ENCODE measurements at regions not wholly inside any gene's neighbourhood (a gene's known extent, or its start where the extent isn't known, plus 50 kb on each side); places are given as distances from the start of the nearest gene placed in this dataset.
"Not testable (repeated sequence)": the region's sequence is repeated elsewhere in the genome, so short reads cannot be mapped to it uniquely, and the experiment has no call there.

- no peaks in the 10 kb centered on the region for H3K36me3 ChIP-seq (ENCODE audit: insufficient read depth, low read length, poor library complexity, severe bottlenecking)
- ChIA-PET CTCF (no interaction called here), POLR2A (ENCODE audit: low non-redundant PET) (no interaction called here)
- H3K4me1 ChIP-seq (ENCODE audit: insufficient read depth, low read length, poor library complexity, severe bottlenecking), result no peaks in the 10 kb centered on the region
- no TSS peak for BruUV-seq (replicated peaks)
- TF ChIP-seq, protein P1, sequence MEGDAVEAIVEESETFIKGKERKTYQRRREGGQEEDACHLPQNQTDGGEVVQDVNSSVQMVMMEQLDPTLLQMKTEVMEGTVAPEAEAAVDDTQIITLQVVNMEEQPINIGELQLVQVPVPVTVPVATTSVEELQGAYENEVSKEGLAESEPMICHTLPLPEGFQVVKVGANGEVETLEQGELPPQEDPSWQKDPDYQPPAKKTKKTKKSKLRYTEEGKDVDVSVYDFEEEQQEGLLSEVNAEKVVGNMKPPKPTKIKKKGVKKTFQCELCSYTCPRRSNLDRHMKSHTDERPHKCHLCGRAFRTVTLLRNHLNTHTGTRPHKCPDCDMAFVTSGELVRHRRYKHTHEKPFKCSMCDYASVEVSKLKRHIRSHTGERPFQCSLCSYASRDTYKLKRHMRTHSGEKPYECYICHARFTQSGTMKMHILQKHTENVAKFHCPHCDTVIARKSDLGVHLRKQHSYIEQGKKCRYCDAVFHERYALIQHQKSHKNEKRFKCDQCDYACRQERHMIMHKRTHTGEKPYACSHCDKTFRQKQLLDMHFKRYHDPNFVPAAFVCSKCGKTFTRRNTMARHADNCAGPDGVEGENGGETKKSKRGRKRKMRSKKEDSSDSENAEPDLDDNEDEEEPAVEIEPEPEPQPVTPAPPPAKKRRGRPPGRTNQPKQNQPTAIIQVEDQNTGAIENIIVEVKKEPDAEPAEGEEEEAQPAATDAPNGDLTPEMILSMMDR (conservative IDR thresholded peaks at IDR 0.05; ENCODE audit: low read depth, low read length), result no peak
- no peak for TF ChIP-seq EZH2 (IDR thresholded peaks at IDR 0.05; ENCODE audit: borderline replicate concordance, low read depth, low read length, poor library complexity, severe bottlenecking)
- H3K4me3 ChIP-seq (ENCODE audit: low read depth, low read length, poor library complexity, severe bottlenecking), result no peak overlapping the region
- no peaks in the 10 kb centered on the region for H3K27me3 ChIP-seq (replicated peaks; ENCODE audit: insufficient read depth, low read depth, low read length, poor library complexity)
- H3K27ac ChIP-seq (ENCODE audit: low read depth, low read length, poor library complexity, severe bottlenecking), result no peak overlapping the region
- intact Hi-C loops (cut with micrococcal nuclease; ENCODE audit: unreplicated experiment), result no loop called here
- no peak for DNase-seq (ENCODE audit: low spot score)
- no peaks in the 10 kb centered on the region for H3K9me3 ChIP-seq (ENCODE audit: low read depth, low read length, poor library complexity, severe bottlenecking)
These were observed 166.1 kb upstream of the WDFY3 start for GRCh38 chr4:85132570-85132969.

- DNase-seq (ENCODE audit: low spot score); BruUV-seq (replicated peaks); CTCF ChIA-PET; H3K27ac ChIP-seq (ENCODE audit: low read depth, low read length, poor library complexity, severe bottlenecking); POLR2A ChIA-PET (ENCODE audit: low non-redundant PET); H3K9me3 ChIP-seq (ENCODE audit: low read depth, low read length, poor library complexity, severe bottlenecking); H3K4me1 ChIP-seq (ENCODE audit: insufficient read depth, low read length, poor library complexity, severe bottlenecking); H3K4me3 ChIP-seq (ENCODE audit: low read depth, low read length, poor library complexity, severe bottlenecking); H3K36me3 ChIP-seq (ENCODE audit: insufficient read depth, low read length, poor library complexity, severe bottlenecking); H3K27me3 ChIP-seq (replicated peaks; ENCODE audit: insufficient read depth, low read depth, low read length, poor library complexity): not testable (repeated sequence)
- intact Hi-C loops (cut with micrococcal nuclease; ENCODE audit: unreplicated experiment), result loop anchor here (10.0 kb wide), 1 partner anchor 825 kb away; no protein-coding TSS in a partner anchor
These were observed 173.3 kb upstream of the WDFY3 start for GRCh38 chr4:85139749-85140148.

GRCh38 chr4:85142451-85142850, 176.0 kb upstream of the WDFY3 start:
- POLR2A ChIA-PET (ENCODE audit: low non-redundant PET), result no interaction called here
- H3K36me3 ChIP-seq (ENCODE audit: insufficient read depth, low read length, poor library complexity, severe bottlenecking), result no peaks in the 10 kb centered on the region
- no peaks in the 10 kb centered on the region for H3K9me3 ChIP-seq (ENCODE audit: low read depth, low read length, poor library complexity, severe bottlenecking)
- no peak overlapping the region for H3K27ac ChIP-seq (ENCODE audit: low read depth, low read length, poor library complexity, severe bottlenecking)
- no TSS peak for BruUV-seq (replicated peaks)
- H3K4me1 ChIP-seq (ENCODE audit: insufficient read depth, low read length, poor library complexity, severe bottlenecking), result no peaks in the 10 kb centered on the region
- intact Hi-C loops (cut with micrococcal nuclease; ENCODE audit: unreplicated experiment), result loop anchor here (10.0 kb wide), 1 partner anchor 822 kb away; no protein-coding TSS in a partner anchor
- no peak for DNase-seq (ENCODE audit: low spot score)
- H3K27me3 ChIP-seq (replicated peaks; ENCODE audit: insufficient read depth, low read depth, low read length, poor library complexity), result no peaks in the 10 kb centered on the region
- TF ChIP-seq, protein P1 (conservative IDR thresholded peaks at IDR 0.05; ENCODE audit: low read depth, low read length), result no peak
- TF ChIP-seq EZH2 (IDR thresholded peaks at IDR 0.05; ENCODE audit: borderline replicate concordance, low read depth, low read length, poor library complexity, severe bottlenecking), result no peak
- CTCF ChIA-PET, result no interaction called here
- H3K4me3 ChIP-seq (ENCODE audit: low read depth, low read length, poor library complexity, severe bottlenecking), result no peak overlapping the region

- intact Hi-C loops (cut with micrococcal nuclease; ENCODE audit: unreplicated experiment), result loop anchor here (2.0 to 10.0 kb wide), 3 partner anchors 223 to 817 kb away; no protein-coding TSS in a partner anchor
- no TSS peak for BruUV-seq (replicated peaks)
- H3K4me1 ChIP-seq (ENCODE audit: insufficient read depth, low read length, poor library complexity, severe bottlenecking), result no peaks in the 10 kb centered on the region
- peak; percentile 62 for DNase-seq (ENCODE audit: low spot score)
- TF ChIP-seq EZH2 (IDR thresholded peaks at IDR 0.05; ENCODE audit: borderline replicate concordance, low read depth, low read length, poor library complexity, severe bottlenecking), result no peak
- TF ChIP-seq, protein P1 (conservative IDR thresholded peaks at IDR 0.05; ENCODE audit: low read depth, low read length), result peak; percentile 54
- no peak overlapping the region for H3K27ac ChIP-seq (ENCODE audit: low read depth, low read length, poor library complexity, severe bottlenecking)
- no peak overlapping the region for H3K4me3 ChIP-seq (ENCODE audit: low read depth, low read length, poor library complexity, severe bottlenecking)
- H3K27me3 ChIP-seq (replicated peaks; ENCODE audit: insufficient read depth, low read depth, low read length, poor library complexity), result no peaks in the 10 kb centered on the region
- ChIA-PET CTCF (no interaction called here), POLR2A (ENCODE audit: low non-redundant PET) (no interaction called here)
- no peaks in the 10 kb centered on the region for H3K36me3 ChIP-seq (ENCODE audit: insufficient read depth, low read length, poor library complexity, severe bottlenecking)
- H3K9me3 ChIP-seq (ENCODE audit: low read depth, low read length, poor library complexity, severe bottlenecking), result no peaks in the 10 kb centered on the region
These were observed 181.1 kb upstream of the WDFY3 start for GRCh38 chr4:85147481-85148076.
